ENCODE measurements at regions not wholly inside any gene's neighbourhood (a gene's known extent, or its start where the extent isn't known, plus 50 kb on each side); places are given as distances from the start of the nearest gene placed in this dataset.

- CTCF ChIA-PET, result no interaction called here
Measured at GRCh38 chr18:62629031-62629430, 86.3 kb upstream of the PHLPP1 start.

DNA sequence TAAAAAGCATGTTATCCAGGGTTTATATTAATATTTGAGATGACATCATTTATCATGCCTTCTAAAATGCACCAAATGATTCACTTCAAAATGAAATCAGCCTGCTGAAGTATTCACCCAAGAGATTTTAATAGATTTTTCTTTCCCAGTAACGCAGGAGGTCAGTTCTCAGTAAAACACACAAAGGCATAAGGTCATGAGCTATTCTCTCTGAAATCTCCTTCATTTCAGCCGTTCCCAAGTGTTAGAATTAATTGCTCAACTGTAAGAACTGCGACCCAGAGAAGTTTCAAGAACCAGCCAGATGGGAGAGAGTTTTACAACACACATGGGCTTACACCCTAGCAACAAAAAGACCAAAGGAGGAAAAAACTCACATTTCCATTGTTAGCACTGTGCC, 84.2 kb upstream of the PHLPP1 start:
- no peak for DNase-seq
- CTCF ChIA-PET, result no interaction called here
- intact Hi-C loops (cut with micrococcal nuclease; ENCODE audit: unreplicated experiment), result no loop called here
- BruUV-seq (replicated peaks), result no TSS peak
- POLR2A ChIA-PET, result no interaction called here
- Histone ChIP-seq H3K4me3 (ENCODE audit: low read depth, low read length) (no peak overlapping the region), H3K4me1 (peaks cover 31% of the 10 kb centered on the region), H3K36me3 (ENCODE audit: control insufficient read depth, insufficient read depth, low read length) (no peaks in the 10 kb centered on the region), H3K9me3 (no peaks in the 10 kb centered on the region), H3K27me3 (replicated peaks; ENCODE audit: control insufficient read depth, insufficient read depth, low read length) (no peaks in the 10 kb centered on the region)
- no peaks in the 10 kb centered on the region for H3K36me3 Mint-ChIP-seq (ENCODE audit: insufficient read depth, unreplicated experiment)
- H3K4me3 Mint-ChIP-seq (ENCODE audit: unreplicated experiment), result no peak overlapping the region
- no peak for TF ChIP-seq CTCF (IDR thresholded peaks at IDR 0.05; ENCODE audit: insufficient read depth in 1 of 2, low read depth in 1 of 2, low read length in 1 of 2, severe bottlenecking in 1 of 2, unreplicated experiment in 1 of 2)
- no peaks in the 10 kb centered on the region for H3K9me3 Mint-ChIP-seq (ENCODE audit: unreplicated experiment)
- H3K4me1 Mint-ChIP-seq (ENCODE audit: low read depth, unreplicated experiment), result peaks cover 14% of the 10 kb centered on the region
- H3K27me3 Mint-ChIP-seq (ENCODE audit: insufficient read depth, unreplicated experiment), result no peaks in the 10 kb centered on the region
- no peak overlapping the region for H3K27ac Mint-ChIP-seq (ENCODE audit: unreplicated experiment)

More at GRCh38 chr18:62629031-62629430, 86.3 kb upstream of the PHLPP1 start:
- no TSS peak for BruUV-seq (replicated peaks)
- no peaks in the 10 kb centered on the region for H3K4me1 Mint-ChIP-seq (ENCODE audit: low read depth, unreplicated experiment)
- TF ChIP-seq CTCF (IDR thresholded peaks at IDR 0.05; ENCODE audit: insufficient read depth in 1 of 2, low read depth in 1 of 2, low read length in 1 of 2, severe bottlenecking in 1 of 2, unreplicated experiment in 1 of 2), result no peak
- intact Hi-C loops (cut with micrococcal nuclease; ENCODE audit: unreplicated experiment), result no loop called here
- H3K4me3 Mint-ChIP-seq (ENCODE audit: unreplicated experiment), result no peak overlapping the region
- no peaks in the 10 kb centered on the region for H3K27me3 ChIP-seq (replicated peaks; ENCODE audit: control insufficient read depth, insufficient read depth, low read length)
- no peaks in the 10 kb centered on the region for H3K9me3 ChIP-seq
- POLR2A ChIA-PET, result no interaction called here
- H3K27ac Mint-ChIP-seq (ENCODE audit: unreplicated experiment), result no peak overlapping the region
- no peak for DNase-seq
- H3K4me3 ChIP-seq (ENCODE audit: low read depth, low read length), result no peak overlapping the region
- H3K9me3 Mint-ChIP-seq (ENCODE audit: unreplicated experiment), result no peaks in the 10 kb centered on the region
- H3K36me3 Mint-ChIP-seq (ENCODE audit: insufficient read depth, unreplicated experiment), result no peaks in the 10 kb centered on the region
- H3K27me3 Mint-ChIP-seq (ENCODE audit: insufficient read depth, unreplicated experiment), result no peaks in the 10 kb centered on the region
- peaks cover 15% of the 10 kb centered on the region for H3K4me1 ChIP-seq
- H3K36me3 ChIP-seq (ENCODE audit: control insufficient read depth, insufficient read depth, low read length), result no peaks in the 10 kb centered on the region

GRCh38 chr18:62632788-62633455, 82.4 kb upstream of the PHLPP1 start:
- H3K27me3 Mint-ChIP-seq (ENCODE audit: insufficient read depth, unreplicated experiment), result no peaks in the 10 kb centered on the region
- no peak overlapping the region for H3K4me3 ChIP-seq (ENCODE audit: low read depth, low read length)
- H3K36me3 ChIP-seq (ENCODE audit: control insufficient read depth, insufficient read depth, low read length), result no peaks in the 10 kb centered on the region
- H3K9me3 ChIP-seq, result no peaks in the 10 kb centered on the region
- no peaks in the 10 kb centered on the region for H3K27me3 ChIP-seq (replicated peaks; ENCODE audit: control insufficient read depth, insufficient read depth, low read length)
- CTCF ChIA-PET, result no interaction called here
- no peak for TF ChIP-seq CTCF (IDR thresholded peaks at IDR 0.05; ENCODE audit: insufficient read depth in 1 of 2, low read depth in 1 of 2, low read length in 1 of 2, severe bottlenecking in 1 of 2, unreplicated experiment in 1 of 2)
- intact Hi-C loops (cut with micrococcal nuclease; ENCODE audit: unreplicated experiment), result no loop called here
- H3K27ac Mint-ChIP-seq (ENCODE audit: unreplicated experiment), result no peak overlapping the region
- no peaks in the 10 kb centered on the region for H3K36me3 Mint-ChIP-seq (ENCODE audit: insufficient read depth, unreplicated experiment)
- no peak for DNase-seq
- H3K4me3 Mint-ChIP-seq (ENCODE audit: unreplicated experiment), result no peak overlapping the region
- peaks cover 31% of the 10 kb centered on the region for H3K4me1 ChIP-seq
- no TSS peak for BruUV-seq (replicated peaks)
- POLR2A ChIA-PET, result no interaction called here
- no peaks in the 10 kb centered on the region for H3K9me3 Mint-ChIP-seq (ENCODE audit: unreplicated experiment)
- peaks cover 14% of the 10 kb centered on the region for H3K4me1 Mint-ChIP-seq (ENCODE audit: low read depth, unreplicated experiment)

All from Caco-2 (cell line).